AG09309 (cell line): ENCODE measurements at regions not wholly inside any gene's neighbourhood (a gene's known extent, or its start where the extent isn't known, plus 50 kb on each side); places are given as distances from the start of the nearest gene placed in this dataset.

Experiments
- DNase-seq: peaks from one replicate; pipeline ENCODE4 v3.0.0-alpha.2; 2010; ENCODE audit warnings: low read depth
- H3K4me3 ChIP-seq: 2 replicates; pipeline ENCODE4 v1.5.1; 2011; ENCODE audit warnings: mild to moderate bottlenecking, low read depth, low read length, moderate library complexity; ENCODE audit not compliant: control insufficient read depth
- CTCF ChIP-seq: IDR thresholded peaks from 2 replicates; pipeline ENCODE4 v1.5.1; 2011; ENCODE audit warnings: mild to moderate bottlenecking, low read depth, low read length, inconsistent platforms; ENCODE audit not compliant: insufficient read depth, control insufficient read depth; ENCODE audit errors: missing control alignments

- no peak overlapping the region for H3K4me3 ChIP-seq
- peak; percentile 46 for DNase-seq
- no peak for TF ChIP-seq CTCF
Measured at GRCh38 chr13:47415048-47415447, 518.2 kb upstream of the HTR2A start.

- no peak for TF ChIP-seq CTCF
- no peak for DNase-seq
- no peak overlapping the region for H3K4me3 ChIP-seq
Measured at GRCh38 chr13:47413526-47413925, 516.7 kb upstream of the HTR2A start.

DNA sequence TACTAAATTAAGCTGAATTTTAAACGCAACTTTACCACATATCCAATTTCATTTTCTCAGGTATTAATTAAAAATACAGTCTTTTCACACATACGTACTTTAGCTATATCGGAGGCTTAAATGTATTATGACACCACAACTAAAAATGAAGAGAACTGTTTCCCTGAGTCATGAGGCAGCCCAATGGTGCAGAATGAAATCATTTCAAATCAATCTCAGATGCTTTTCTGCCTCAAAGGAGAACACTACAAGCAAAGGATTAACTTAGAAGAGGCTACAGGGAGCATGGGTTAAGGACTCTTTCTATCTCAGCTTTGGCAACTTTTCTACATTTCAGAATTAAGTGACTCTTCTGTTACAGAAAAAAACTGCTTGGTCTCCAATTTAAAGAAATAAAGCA lies 516.3 kb upstream of the HTR2A start:
- no peak for DNase-seq
- no peak for TF ChIP-seq CTCF

DNA sequence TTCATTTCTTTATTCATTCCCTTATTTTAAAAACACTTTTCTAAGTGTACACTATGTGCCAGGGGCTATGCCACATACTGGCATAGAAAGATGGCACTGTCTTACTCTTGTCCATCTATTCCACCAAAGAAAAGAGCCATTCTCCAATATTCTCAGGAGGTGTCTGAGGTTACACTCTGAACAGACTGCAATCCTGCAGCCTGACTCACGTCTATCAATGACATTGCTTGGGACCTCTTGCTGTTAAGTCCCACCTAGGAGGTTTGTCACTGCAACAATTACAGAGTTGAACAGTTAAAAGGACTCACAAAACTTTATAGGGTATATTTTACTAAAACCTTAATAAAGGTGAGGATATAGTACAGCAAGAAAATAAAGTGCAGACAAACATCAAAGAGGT lies 512.9 kb upstream of the HTR2A start:
- no peak for DNase-seq
- no peak for TF ChIP-seq CTCF
- no peak overlapping the region for H3K4me3 ChIP-seq

More for the DNA sequence above, 516.3 kb upstream of the HTR2A start:
- H3K4me3 ChIP-seq = no peak overlapping the region

- no peak for DNase-seq
- no peak for TF ChIP-seq CTCF
- H3K4me3 ChIP-seq = no peak overlapping the region
Measured at GRCh38 chr13:47408546-47409319, 511.9 kb upstream of the HTR2A start.

- no peak for DNase-seq
- TF ChIP-seq CTCF = no peak
- H3K4me3 ChIP-seq = no peak overlapping the region
Measured at GRCh38 chr13:47407808-47408207, 511.0 kb upstream of the HTR2A start.

DNA sequence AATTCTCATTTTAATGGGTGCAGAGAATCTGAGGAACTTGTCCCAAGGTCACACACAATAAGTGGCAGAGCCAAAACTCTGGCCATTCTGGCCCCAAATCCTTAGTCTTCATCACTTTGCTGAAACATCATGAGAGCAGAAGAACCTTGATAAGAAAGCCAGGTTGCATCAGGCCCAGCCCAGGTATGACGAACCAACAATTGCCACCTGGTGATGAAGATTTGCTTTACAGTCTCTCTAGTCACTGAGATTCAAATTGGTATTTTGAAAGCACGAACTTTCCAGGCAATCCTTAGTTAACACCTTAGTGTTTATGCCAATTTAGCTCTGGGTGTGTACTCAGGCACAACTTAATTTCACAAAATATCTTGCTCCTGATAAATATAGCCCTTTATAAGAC lies 502.7 kb upstream of the HTR2A start:
- no peak overlapping the region for H3K4me3 ChIP-seq
- no peak for TF ChIP-seq CTCF
- no peak for DNase-seq
